H1 (cell line): ENCODE measurements at regions not wholly inside any gene's neighbourhood (a gene's known extent, or its start where the extent isn't known, plus 50 kb on each side); places are given as distances from the start of the nearest gene placed in this dataset.

Source experiments
- CTCF ChIA-PET: fragments of 300-600 bp; sonication (Branson Sonifier 250); formaldehyde crosslinking; loops from one replicate; lab custom pipeline; 2021; ENCODE audit not compliant: partially characterized antibody; lab: Charles Lee
- POLR2A ChIA-PET: fragments of 300-600 bp; sonication (Branson Sonifier 250); formaldehyde crosslinking; loops from one replicate; lab custom pipeline; 2021; ENCODE audit warnings: inconsistent platforms; ENCODE audit not compliant: partially characterized antibody; lab: Charles Lee
- DNase-seq, 2 experiments: peaks; one replicate each; pipeline versions ENCODE4 v3.0.0 to v3.0.0-alpha.2; 2010 to 2022; ENCODE audit warnings: low spot score in 2 of 2, low read depth in 1 of 2, mixed read lengths in 1 of 2
- FAIRE-seq: peaks from 2 replicates; lab custom pipeline; 2011; peaks lifted over from hg19 to GRCh38; lab: Jason Lieb, UNC
- H2AFZ ChIP-seq: 2 replicates; pipeline ENCODE4 v1.8.1; 2012; ENCODE audit warnings: low read length, inconsistent platforms
- H2AK5ac ChIP-seq: 2 replicates; pipeline ENCODE4 v1.6.1; 2013; ENCODE audit warnings: low read depth, low read length
- H2BK120ac ChIP-seq: replicated peaks from 2 replicates; pipeline ENCODE3; 2013; ENCODE audit warnings: low read depth, low read length, inconsistent platforms
- H2BK12ac ChIP-seq: 2 replicates; pipeline ENCODE4 v1.6.1; 2013; ENCODE audit warnings: low read depth, low read length
- H2BK15ac ChIP-seq: 2 replicates; pipeline ENCODE4 v1.6.1; 2013; ENCODE audit warnings: low read length
- H2BK20ac ChIP-seq: 2 replicates; pipeline ENCODE4 v1.6.1; 2013; ENCODE audit warnings: low read length
- H2BK5ac ChIP-seq: 2 replicates; pipeline ENCODE4 v1.6.1; 2013; ENCODE audit warnings: low read depth, low read length
- H3K14ac ChIP-seq: 2 replicates; pipeline ENCODE4 v1.6.1; 2013; ENCODE audit warnings: inconsistent platforms; ENCODE audit not compliant: insufficient read length
- H3K18ac ChIP-seq: 2 replicates; pipeline ENCODE4 v1.6.1; 2013; ENCODE audit warnings: low read length; ENCODE audit errors: extremely low read depth
- H3K23ac ChIP-seq: 2 replicates; pipeline ENCODE4 v1.6.1; 2013; ENCODE audit warnings: inconsistent platforms; ENCODE audit not compliant: insufficient read length
- H3K23me2 ChIP-seq: 2 replicates; pipeline ENCODE4 v1.6.1; 2013; ENCODE audit warnings: low read depth, low read length
- H3K27ac ChIP-seq: 2 replicates; pipeline ENCODE4 v1.6.1; 2011; ENCODE audit warnings: low read depth, low read length, inconsistent platforms
- H3K27me3 ChIP-seq, 4 experiments: replicated peaks in 1 of 4; 1 replicate in 1 of 4; 2 replicates in 3 of 4; pipeline versions ENCODE4 v1.6.1 to v1.8.1; 2011 to 2013; ENCODE audit warnings: low read length in 3 of 4, mild to moderate bottlenecking in 3 of 4, inconsistent platforms in 2 of 4, mixed read lengths in 2 of 4, moderate library complexity in 1 of 4; ENCODE audit not compliant: control insufficient read depth in 3 of 4, insufficient read depth in 3 of 4; ENCODE audit errors: extremely low read depth in 1 of 4
- H3K36me3 ChIP-seq, 4 experiments: 2 replicates each; pipeline versions ENCODE4 v1.6.1 to v1.8.1; 2011 to 2013; ENCODE audit warnings: mild to moderate bottlenecking in 4 of 4, low read length in 3 of 4, moderate library complexity in 2 of 4, control low read depth in 1 of 4, inconsistent platforms in 1 of 4; ENCODE audit not compliant: insufficient read depth in 4 of 4, control insufficient read depth in 2 of 4
- H3K4ac ChIP-seq: replicated peaks from 2 replicates; pipeline ENCODE3; 2013; ENCODE audit warnings: low read length, low read depth, mixed read lengths, inconsistent platforms; ENCODE audit not compliant: insufficient read length
- H3K4me1 ChIP-seq, 4 experiments: replicated peaks in 1 of 4; 1 replicate in 1 of 4; 2 replicates in 3 of 4; pipeline versions ENCODE4 v1.6.1 to v1.8.1; 2011 to 2013; ENCODE audit warnings: low read length in 3 of 4, inconsistent platforms in 2 of 4, mixed read lengths in 1 of 4; ENCODE audit not compliant: insufficient read depth in 4 of 4, control insufficient read depth in 3 of 4
- H3K4me2 ChIP-seq, 2 experiments: 2 replicates each; pipeline versions ENCODE4 v1.6.1 to v1.8.1; 2011 to 2013; ENCODE audit warnings: low read depth in 2 of 2, low read length in 2 of 2, control low read depth in 1 of 2, inconsistent platforms in 1 of 2, mild to moderate bottlenecking in 1 of 2; ENCODE audit not compliant: insufficient read depth in 1 of 2
- H3K4me3 ChIP-seq, 4 experiments: fragments of 200-600, 300-600 bp in 1 of 4; sonication (generic), shearing (Covaris generic), sonication (Bioruptor Twin) in 1 of 4; 2 replicates each; pipeline versions ENCODE4 v1.5.1 to v1.8.1; 2011 to 2016; ENCODE audit warnings: low read length in 4 of 4, low read depth in 3 of 4, control low read depth in 2 of 4, inconsistent platforms in 2 of 4, mild to moderate bottlenecking in 2 of 4, mixed read lengths in 1 of 4, moderate library complexity in 1 of 4; ENCODE audit not compliant: insufficient read depth in 2 of 4; ENCODE audit errors: extremely low read depth in 1 of 4
- H3K56ac ChIP-seq: replicated peaks from 2 replicates; pipeline ENCODE3; 2013; ENCODE audit warnings: low read depth, mild to moderate bottlenecking, mixed read lengths, low read length, inconsistent platforms; ENCODE audit not compliant: insufficient read length
- H3K79me1 ChIP-seq: 2 replicates; pipeline ENCODE4 v1.6.1; 2013; ENCODE audit warnings: low read depth, low read length, control low read depth
- H3K79me2 ChIP-seq, 2 experiments: 2 replicates each; pipeline versions ENCODE4 v1.6.1 to v1.8.1; 2012 to 2013; ENCODE audit warnings: low read length in 2 of 2, mild to moderate bottlenecking in 2 of 2, inconsistent platforms in 1 of 2; ENCODE audit not compliant: insufficient read depth in 2 of 2, control insufficient read depth in 1 of 2
- H3K9ac ChIP-seq, 4 experiments: replicated peaks in 1 of 4; 1 replicate in 1 of 4; 2 replicates in 3 of 4; pipeline versions ENCODE4 v1.6.1 to v1.8.1; 2011 to 2013; ENCODE audit warnings: low read depth in 3 of 4, low read length in 3 of 4, control low read depth in 2 of 4, mild to moderate bottlenecking in 2 of 4, moderate library complexity in 2 of 4, inconsistent platforms in 1 of 4; ENCODE audit errors: extremely low read depth in 1 of 4
- H3K9me3 ChIP-seq, 2 experiments: 2 replicates each; pipeline versions ENCODE4 v1.6.1 to v1.8.1; 2012 to 2013; ENCODE audit warnings: mild to moderate bottlenecking in 2 of 2, moderate library complexity in 2 of 2, control low read depth in 1 of 2, inconsistent platforms in 1 of 2, low read depth in 1 of 2, low read length in 1 of 2, mixed read lengths in 1 of 2; ENCODE audit not compliant: insufficient read depth in 2 of 2
- H4K20me1 ChIP-seq, 2 experiments: replicated peaks in 1 of 2; 2 replicates each; pipeline versions ENCODE3 to v1.8.1; 2011 to 2013; ENCODE audit warnings: inconsistent platforms in 2 of 2, low read length in 2 of 2, mild to moderate bottlenecking in 1 of 2; ENCODE audit not compliant: insufficient read depth in 2 of 2, control insufficient read depth in 1 of 2
- H4K5ac ChIP-seq: 2 replicates; pipeline ENCODE4 v1.6.1; 2013; ENCODE audit warnings: low read length, low read depth, mixed read lengths, inconsistent platforms; ENCODE audit not compliant: insufficient read length
- H4K8ac ChIP-seq: 2 replicates; pipeline ENCODE4 v1.8.0; 2013; ENCODE audit warnings: mild to moderate bottlenecking, moderate library complexity, low read length, inconsistent platforms; ENCODE audit not compliant: insufficient read depth; ENCODE audit errors: extremely low read depth
- H4K91ac ChIP-seq: replicated peaks from 2 replicates; pipeline ENCODE3; 2013; ENCODE audit warnings: low read length, mixed read lengths, inconsistent platforms; ENCODE audit not compliant: insufficient read length
- BACH1 ChIP-seq: IDR thresholded peaks from 2 replicates; pipeline ENCODE4 v1.6.1; 2012; ENCODE audit warnings: low read length, improper control_type of control experiment
- CHD1 ChIP-seq: IDR thresholded peaks from 2 replicates; pipeline ENCODE4 v1.6.1; 2012; ENCODE audit warnings: low read depth, low read length, improper control_type of control experiment
- FOSL1 ChIP-seq: IDR thresholded peaks from 2 replicates; pipeline ENCODE4 v1.6.1; 2011; ENCODE audit warnings: mild to moderate bottlenecking, low read depth, low read length, moderate library complexity; ENCODE audit not compliant: insufficient read depth
- JUN ChIP-seq: IDR thresholded peaks from 2 replicates; pipeline ENCODE4 v1.6.1; 2011; ENCODE audit warnings: low read depth, mild to moderate bottlenecking, improper control_type of control experiment, low read length
- MAFK ChIP-seq: IDR thresholded peaks from 2 replicates; pipeline ENCODE4 v1.6.1; 2012; ENCODE audit warnings: low read depth, mild to moderate bottlenecking, improper control_type of control experiment, low read length
- POU5F1 ChIP-seq: IDR thresholded peaks from 2 replicates; pipeline ENCODE4 v1.6.1; 2011; ENCODE audit warnings: low read depth, mild to moderate bottlenecking, low read length, moderate library complexity
- RFX5 ChIP-seq: IDR thresholded peaks from 2 replicates; pipeline ENCODE4 v1.6.1; 2011; ENCODE audit warnings: low read depth, low read length, improper control_type of control experiment, borderline replicate concordance
- SIRT6 ChIP-seq: IDR thresholded peaks from one replicate; pipeline ENCODE4 v1.7.1; 2012; ENCODE audit warnings: low read length, inconsistent platforms
- SP2 ChIP-seq: IDR thresholded peaks from 2 replicates; pipeline ENCODE4 v1.6.1; 2012; ENCODE audit warnings: mild to moderate bottlenecking, low read length, inconsistent platforms
- SUZ12 ChIP-seq: fragments of 200-600 bp; sonication (generic); IDR thresholded peaks from 2 replicates; pipeline ENCODE4 v1.6.1; 2012; ENCODE audit warnings: mild to moderate bottlenecking, inconsistent platforms, low read length, moderate library complexity, mixed read lengths
- TAF7 ChIP-seq: optimal IDR thresholded peaks from 2 replicates; pipeline ENCODE3; 2011; ENCODE audit warnings: low read depth, mild to moderate bottlenecking, inconsistent platforms, low read length, moderate library complexity, borderline replicate concordance
- TCF12 ChIP-seq: IDR thresholded peaks from 2 replicates; pipeline ENCODE4 v1.6.1; 2011; ENCODE audit warnings: low read depth, mild to moderate bottlenecking, low read length
- ZNF274 ChIP-seq: IDR thresholded peaks from 2 replicates; pipeline ENCODE4 v1.7.0; 2012; ENCODE audit warnings: low read length, borderline replicate concordance; ENCODE audit errors: extremely low read depth
- WGBS, 2 experiments: shearing (Covaris generic) in 1 of 2; methylation state at CpG; one replicate each; pipeline versions ENCODE4 v1.1.6 to v1.1.7; 2013 to 2015; ENCODE audit warnings: low lambda C conversion rate in 2 of 2, mixed read lengths in 2 of 2, inconsistent platforms in 1 of 2, low coverage in 1 of 2, missing lambda C conversion rate in 1 of 2; ENCODE audit not compliant: insufficient replicate concordance in 2 of 2, insufficient coverage in 1 of 2, insufficient read length in 1 of 2; ENCODE audit errors: extremely low coverage in 1 of 2, missing lambda C conversion rate in 1 of 2; 5-methylcytosine and 5-hydroxymethylcytosine counted together
- TF ChIP-seq, protein P1 (sequence below), 3 experiments: IDR thresholded peaks; 1 replicate in 2 of 3; 2 replicates in 1 of 3; pipeline versions ENCODE4 v1.5.1 to v1.6.1; 2011; ENCODE audit warnings: low read length in 3 of 3, mild to moderate bottlenecking in 3 of 3, inconsistent platforms in 2 of 3, low read depth in 1 of 3, moderate library complexity in 1 of 3; ENCODE audit not compliant: insufficient read depth in 1 of 3; ENCODE audit errors: control extremely low read depth in 1 of 3

DNA sequence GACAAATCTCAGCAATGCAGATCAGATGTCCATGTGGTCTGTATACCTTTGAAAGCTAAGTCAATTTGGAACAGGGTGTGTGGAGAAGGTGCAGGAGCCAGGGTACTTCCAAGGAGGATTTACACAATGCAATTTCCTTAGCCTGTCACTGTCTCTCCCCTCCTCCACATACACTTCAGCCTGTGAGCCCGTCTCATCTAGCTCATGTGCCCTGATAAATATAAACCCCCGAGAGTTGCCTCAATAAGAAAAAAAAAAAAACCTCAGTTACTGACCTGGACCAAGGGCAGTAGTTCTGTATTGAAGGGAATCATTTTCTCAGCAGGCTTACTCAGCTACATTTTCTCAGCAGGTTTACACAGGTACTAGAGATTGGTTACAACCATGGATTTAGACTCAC is 132.1 kb upstream of the PELI2 start:
- H4K5ac ChIP-seq, result no peak overlapping the region
- no peak overlapping the region for H3K4ac ChIP-seq
- H2BK12ac ChIP-seq, result no peak overlapping the region
- H3K4me3 ChIP-seq, result no peak overlapping the region
- H3K18ac ChIP-seq, result no peak overlapping the region
- no peak overlapping the region for H3K9ac ChIP-seq
- no peak overlapping the region for H2BK20ac ChIP-seq
- ChIA-PET CTCF (no interaction called here), POLR2A (no interaction called here)
- no peak overlapping the region for H3K14ac ChIP-seq
- H3K4me2 ChIP-seq, result no peak overlapping the region
- no peak overlapping the region for H2AK5ac ChIP-seq
- H2AFZ ChIP-seq, result no peak overlapping the region
- WGBS, 2 experiments, result 78% methylated on average over 2 of the region's 2 CpGs; no CpG with 5 or more reads in 1 of the 2 experiments
- no peaks in the 10 kb centered on the region for H3K9me3 ChIP-seq
- DNase-seq, result no peak
- no peaks in the 10 kb centered on the region for H3K36me3 ChIP-seq
- H3K56ac ChIP-seq, result no peak overlapping the region
- no peak overlapping the region for H3K27ac ChIP-seq
- no peak overlapping the region for H2BK120ac ChIP-seq
- no peak for FAIRE-seq
- H3K23me2 ChIP-seq, result no peaks in the 10 kb centered on the region
- no peaks in the 10 kb centered on the region for H3K79me1 ChIP-seq
- no peaks in the 10 kb centered on the region for H3K4me1 ChIP-seq
- no peak overlapping the region for H4K8ac ChIP-seq
- H4K91ac ChIP-seq, result no peak overlapping the region
- TF ChIP-seq RFX5 (no peak), ZNF274 (no peak), SP2 (no peak), FOSL1 (no peak), CHD1 (no peak), MAFK (no peak), JUN (no peak), BACH1 (no peak), TAF7 (no peak), POU5F1 (no peak), SIRT6 (no peak), SUZ12 (no peak), TCF12 (no peak)
- TF ChIP-seq, protein P1, sequence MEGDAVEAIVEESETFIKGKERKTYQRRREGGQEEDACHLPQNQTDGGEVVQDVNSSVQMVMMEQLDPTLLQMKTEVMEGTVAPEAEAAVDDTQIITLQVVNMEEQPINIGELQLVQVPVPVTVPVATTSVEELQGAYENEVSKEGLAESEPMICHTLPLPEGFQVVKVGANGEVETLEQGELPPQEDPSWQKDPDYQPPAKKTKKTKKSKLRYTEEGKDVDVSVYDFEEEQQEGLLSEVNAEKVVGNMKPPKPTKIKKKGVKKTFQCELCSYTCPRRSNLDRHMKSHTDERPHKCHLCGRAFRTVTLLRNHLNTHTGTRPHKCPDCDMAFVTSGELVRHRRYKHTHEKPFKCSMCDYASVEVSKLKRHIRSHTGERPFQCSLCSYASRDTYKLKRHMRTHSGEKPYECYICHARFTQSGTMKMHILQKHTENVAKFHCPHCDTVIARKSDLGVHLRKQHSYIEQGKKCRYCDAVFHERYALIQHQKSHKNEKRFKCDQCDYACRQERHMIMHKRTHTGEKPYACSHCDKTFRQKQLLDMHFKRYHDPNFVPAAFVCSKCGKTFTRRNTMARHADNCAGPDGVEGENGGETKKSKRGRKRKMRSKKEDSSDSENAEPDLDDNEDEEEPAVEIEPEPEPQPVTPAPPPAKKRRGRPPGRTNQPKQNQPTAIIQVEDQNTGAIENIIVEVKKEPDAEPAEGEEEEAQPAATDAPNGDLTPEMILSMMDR (IDR thresholded peaks at IDR 0.05; ENCODE audit: control extremely low read depth in 1 of 3, insufficient read depth in 1 of 3, low read depth in 1 of 3, low read length in 3 of 3), result no peak
- no peak overlapping the region for H2BK5ac ChIP-seq
- no peak overlapping the region for H2BK15ac ChIP-seq
- H3K27me3 ChIP-seq, result peaks cover 0 to 2% (median 0%) of the 10 kb centered on the region in 4 experiments; a peak in 1 of 7 replicates
- no peaks in the 10 kb centered on the region for H3K79me2 ChIP-seq
- no peaks in the 10 kb centered on the region for H4K20me1 ChIP-seq
- H3K23ac ChIP-seq, result no peak overlapping the region
